ENCODE measurements at regions not wholly inside any gene's neighbourhood (a gene's known extent, or its start where the extent isn't known, plus 50 kb on each side); places are given as distances from the start of the nearest gene placed in this dataset.

DNA sequence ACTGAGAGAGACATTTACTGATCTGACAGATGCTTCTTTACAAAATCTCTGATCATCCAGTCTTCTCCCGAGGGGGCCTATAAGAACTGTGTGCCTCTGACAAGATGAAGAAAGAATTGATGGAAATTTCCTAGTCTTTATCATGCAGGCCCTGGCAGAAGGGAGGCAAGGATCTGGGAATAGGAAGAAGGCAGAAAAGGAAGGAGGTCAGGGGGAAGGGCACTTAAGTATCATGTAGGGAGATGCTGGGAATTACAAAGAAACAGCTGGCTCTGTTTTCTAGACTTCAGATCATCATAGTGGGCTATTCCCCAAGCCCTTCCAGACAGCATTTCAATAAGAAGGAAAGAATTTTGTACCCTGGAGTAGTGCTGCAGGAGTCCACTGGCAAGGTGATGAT lies 243.3 kb upstream of the MOCS1 start:
- TF ChIP-seq, protein P1, sequence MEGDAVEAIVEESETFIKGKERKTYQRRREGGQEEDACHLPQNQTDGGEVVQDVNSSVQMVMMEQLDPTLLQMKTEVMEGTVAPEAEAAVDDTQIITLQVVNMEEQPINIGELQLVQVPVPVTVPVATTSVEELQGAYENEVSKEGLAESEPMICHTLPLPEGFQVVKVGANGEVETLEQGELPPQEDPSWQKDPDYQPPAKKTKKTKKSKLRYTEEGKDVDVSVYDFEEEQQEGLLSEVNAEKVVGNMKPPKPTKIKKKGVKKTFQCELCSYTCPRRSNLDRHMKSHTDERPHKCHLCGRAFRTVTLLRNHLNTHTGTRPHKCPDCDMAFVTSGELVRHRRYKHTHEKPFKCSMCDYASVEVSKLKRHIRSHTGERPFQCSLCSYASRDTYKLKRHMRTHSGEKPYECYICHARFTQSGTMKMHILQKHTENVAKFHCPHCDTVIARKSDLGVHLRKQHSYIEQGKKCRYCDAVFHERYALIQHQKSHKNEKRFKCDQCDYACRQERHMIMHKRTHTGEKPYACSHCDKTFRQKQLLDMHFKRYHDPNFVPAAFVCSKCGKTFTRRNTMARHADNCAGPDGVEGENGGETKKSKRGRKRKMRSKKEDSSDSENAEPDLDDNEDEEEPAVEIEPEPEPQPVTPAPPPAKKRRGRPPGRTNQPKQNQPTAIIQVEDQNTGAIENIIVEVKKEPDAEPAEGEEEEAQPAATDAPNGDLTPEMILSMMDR (conservative IDR thresholded peaks at IDR 0.05; ENCODE audit: low read depth, low read length): no peak
- TF ChIP-seq EZH2 (IDR thresholded peaks at IDR 0.05; ENCODE audit: borderline replicate concordance, low read depth, low read length, poor library complexity, severe bottlenecking): no peak

All from A673 (cell line).